HG02970 (cell line): ENCODE measurements at regions not wholly inside any gene's neighbourhood (a gene's known extent, or its start where the extent isn't known, plus 50 kb on each side); places are given as distances from the start of the nearest gene placed in this dataset.
"Not testable (repeated sequence)": the region's sequence is repeated elsewhere in the genome, so short reads cannot be mapped to it uniquely, and the experiment has no call there.

Experiments used
- ATAC-seq: cut with Tn5 transposase; IDR thresholded peaks from one replicate; pipeline ENCODE4 v1.9.1; 2021; ENCODE audit warnings: mild to moderate bottlenecking, moderate library complexity, moderate number of reproducible peaks; ENCODE audit not compliant: unreplicated experiment, low FRiP score

DNA sequence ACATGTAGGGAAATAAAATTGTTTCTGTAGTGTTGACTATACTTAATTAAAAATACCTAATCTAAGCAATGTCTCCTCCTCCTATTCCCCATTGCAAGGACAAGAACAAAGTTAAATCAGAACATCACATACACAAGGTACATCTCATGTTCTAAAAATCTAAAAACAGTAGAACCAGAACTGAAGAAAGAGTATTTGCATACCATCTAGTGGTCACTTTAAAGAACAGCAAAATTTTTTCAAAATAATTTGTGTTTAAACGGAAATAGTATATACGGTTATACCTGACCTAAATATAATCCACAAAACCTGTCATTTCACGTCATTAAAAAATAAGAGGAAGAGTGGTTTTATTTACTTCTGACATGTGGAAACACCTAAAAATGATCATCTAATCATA, 294.3 kb upstream of the KCNH7 start:
- ATAC-seq = no peak

DNA sequence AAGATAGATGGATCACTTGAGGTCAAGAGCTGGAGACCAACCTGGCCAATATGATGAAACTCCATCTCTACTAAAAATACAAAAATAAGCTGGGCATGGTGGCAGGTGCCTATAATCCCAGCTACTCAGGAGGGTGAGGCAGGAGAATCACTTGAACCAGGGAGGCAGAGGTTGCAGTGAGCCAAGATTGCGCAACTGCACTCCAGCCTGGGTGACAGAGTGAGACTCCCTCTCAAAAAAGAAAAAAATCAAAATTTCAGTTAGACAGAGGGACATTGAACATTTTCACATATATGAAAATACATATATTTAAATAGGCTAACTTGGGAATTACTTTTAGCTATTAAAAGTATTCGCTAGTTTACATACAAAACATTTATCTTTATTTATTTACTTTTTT, 293.6 kb upstream of the KCNH7 start:
- not testable (repeated sequence) for ATAC-seq

DNA sequence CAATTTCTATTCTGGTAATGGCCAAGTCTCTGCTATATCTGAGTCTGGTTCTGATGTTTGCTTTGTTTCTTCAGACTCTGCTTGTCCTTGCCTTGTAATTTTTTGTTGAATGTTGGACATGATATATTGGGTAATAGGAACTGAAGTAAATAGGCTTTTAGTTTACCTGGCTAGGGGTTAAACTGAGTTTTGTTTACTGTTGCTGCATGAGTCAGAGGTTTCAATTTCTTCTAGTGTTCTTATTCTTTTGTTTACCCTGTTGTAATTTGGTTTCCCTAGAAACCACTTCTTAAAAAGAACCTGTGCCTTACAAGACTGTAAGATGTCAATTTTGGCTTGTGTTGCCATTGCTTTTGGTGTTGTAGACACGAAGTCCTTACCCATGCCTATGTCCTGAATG, 285.0 kb upstream of the KCNH7 start:
- ATAC-seq = peak; percentile 46

DNA sequence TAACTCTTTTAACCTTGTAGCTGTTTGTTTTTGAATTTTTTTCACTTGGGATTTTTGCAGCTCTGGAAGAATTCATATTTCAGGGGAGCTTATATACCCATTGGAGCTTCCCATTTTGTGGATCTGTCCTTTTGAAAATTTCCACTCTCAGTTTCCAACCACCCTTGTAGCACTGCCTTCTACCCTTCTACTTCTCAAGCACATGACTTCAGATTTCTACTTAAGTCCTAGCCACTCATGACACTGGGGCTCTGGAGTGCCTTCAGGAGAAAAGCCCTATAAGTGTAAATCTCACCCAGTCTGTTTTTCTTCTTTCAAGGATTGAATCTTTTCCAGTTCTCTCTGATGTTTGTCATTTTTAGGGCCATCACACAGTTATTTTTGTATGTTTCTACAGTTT, 283.7 kb upstream of the KCNH7 start:
- no peak for ATAC-seq

DNA sequence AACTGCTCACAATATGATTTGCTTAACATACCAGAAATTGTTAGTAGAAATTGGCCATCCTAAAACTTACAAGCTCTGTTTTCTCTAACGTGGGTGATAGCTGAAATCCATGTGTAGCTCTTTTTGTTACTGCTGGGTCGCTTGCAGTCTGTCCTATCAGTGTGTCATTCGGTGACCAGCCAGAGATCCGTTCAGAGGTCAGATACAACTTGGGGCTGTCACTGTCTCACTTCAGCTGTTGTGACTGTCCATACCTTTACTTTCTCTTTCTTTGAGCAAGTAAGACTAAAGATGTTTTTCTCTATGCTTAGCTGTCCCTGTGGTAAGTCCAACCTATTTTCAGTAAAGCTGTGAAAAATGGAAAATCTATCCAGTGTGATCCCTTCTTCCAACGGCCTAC, 282.9 kb upstream of the KCNH7 start:
- no peak for ATAC-seq

DNA sequence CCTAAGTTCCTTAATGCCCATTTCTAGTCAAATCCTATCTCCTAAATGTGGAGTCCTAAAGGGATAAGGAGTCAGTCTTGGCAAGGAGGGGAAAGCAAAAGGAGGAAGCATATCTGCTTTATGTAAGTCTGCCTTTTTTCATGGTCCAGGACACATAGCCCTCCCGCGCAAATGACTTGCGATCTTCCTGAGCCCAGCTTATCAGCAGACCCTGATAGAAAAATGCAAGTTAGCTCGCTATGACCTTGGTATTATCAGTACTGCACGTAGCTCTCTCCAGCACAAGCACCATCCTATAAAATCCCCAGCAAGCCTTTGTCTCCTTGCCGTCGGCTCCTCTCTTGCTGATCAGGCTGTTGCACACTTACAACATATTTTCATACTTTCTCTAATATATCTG, 281.4 kb upstream of the KCNH7 start:
- no peak for ATAC-seq

DNA sequence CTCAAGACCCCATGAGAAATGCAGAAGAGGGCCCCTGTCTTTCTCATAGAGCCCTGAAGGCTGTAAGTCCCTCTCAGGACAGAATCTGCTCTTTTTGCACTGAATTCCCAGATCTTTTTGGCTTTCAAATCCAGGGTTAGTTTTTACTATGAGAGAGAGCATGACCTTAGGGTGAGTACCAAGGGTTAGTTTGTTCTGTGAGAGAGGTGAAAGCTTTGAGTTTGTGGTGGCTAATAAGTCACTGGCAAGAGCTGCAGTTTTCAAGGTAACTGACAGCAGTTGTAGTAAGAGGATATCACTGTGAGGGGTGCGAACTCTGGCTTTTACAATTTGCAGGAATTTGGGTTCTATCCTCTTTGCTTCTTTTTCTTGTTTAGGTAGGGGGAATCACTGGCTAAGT, 248.4 kb upstream of the KCNH7 start:
- ATAC-seq = no peak

DNA sequence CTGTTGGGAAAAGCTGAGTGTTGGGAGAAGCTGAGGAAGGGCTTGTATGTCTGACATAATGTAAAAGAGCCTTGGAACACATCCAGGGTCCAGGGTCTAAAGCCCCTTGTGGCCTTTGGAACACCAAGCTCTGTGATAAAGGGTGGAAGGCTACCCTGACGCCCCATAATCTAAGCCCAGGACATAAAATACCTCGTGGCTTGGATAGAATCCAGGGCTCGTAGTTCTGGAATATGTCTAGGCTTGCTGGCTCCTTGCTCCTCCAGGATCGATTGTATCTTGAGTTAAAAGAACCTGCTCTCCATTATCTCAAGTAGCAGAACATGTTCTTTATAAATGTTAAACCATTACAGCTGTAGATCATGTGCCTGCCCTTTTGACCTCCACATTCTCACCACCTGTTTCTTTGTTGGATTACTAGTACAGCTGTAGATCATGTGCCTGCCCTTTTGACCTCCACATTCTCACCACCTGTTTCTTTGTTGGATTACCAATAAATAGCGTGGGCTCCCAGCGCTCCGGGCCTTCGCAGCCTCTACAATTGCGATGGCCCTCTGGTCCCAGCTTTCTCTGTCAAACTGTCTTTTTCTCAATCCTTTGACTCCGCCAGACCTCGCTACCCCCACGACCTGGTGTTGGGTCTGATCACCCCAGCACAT, 246.9 kb upstream of the KCNH7 start:
- not testable (repeated sequence) for ATAC-seq

DNA sequence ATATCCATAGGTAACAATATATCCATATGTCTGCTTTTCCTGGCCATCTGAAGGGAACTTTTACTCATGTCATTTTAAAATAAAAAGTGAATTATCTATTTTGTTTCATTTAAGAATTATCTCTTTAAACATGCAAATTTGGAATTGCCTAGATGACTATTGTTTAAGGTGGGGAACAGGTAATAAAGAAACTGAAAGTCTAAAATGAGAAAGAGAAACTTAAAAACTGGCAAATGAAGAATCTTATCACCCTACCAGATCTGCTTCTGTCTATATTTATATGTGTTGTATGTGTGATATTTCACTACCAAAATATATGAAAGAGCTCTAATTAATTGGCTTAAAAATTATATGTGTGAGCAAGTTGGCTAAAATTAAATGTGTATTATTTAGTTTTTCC, 243.2 kb upstream of the KCNH7 start:
- ATAC-seq = no peak

DNA sequence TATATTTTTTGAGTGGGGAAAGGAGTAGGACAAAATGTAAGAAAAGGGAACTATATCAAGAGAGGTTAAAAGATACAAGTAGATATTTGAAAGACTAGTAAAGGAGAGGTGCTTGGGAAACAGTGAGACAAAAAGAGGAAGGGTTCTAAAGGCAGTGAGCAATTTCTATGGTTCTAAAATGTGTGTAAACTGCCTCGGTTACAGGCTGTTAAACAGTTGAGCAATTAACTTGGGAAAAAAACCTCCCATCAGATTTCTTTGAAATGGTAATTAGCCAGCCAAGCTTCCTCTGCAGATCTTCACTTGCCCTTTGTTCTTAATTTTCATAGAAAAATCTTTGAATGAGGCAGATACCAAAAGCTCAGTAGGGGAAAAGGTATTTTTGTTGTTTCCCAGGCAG, 238.7 kb upstream of the KCNH7 start:
- no peak for ATAC-seq

DNA sequence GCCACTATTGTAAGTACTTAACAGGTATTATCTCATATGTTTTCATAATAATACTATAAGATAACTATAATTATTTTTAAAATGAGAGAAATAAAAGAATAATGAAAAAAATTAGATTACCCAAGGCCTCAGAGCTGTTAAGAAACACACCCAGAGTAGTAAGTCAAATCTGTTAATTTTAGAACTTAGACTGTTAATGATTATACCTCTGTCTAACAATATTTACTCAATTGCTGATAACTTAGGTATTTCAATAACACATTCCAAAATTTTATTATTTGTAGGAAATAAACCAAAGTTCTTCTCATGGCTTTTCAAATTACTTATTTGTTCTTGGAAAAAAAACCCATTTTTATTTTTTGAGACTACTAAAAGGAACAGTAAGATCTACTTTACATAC, 227.5 kb upstream of the KCNH7 start:
- ATAC-seq = no peak

DNA sequence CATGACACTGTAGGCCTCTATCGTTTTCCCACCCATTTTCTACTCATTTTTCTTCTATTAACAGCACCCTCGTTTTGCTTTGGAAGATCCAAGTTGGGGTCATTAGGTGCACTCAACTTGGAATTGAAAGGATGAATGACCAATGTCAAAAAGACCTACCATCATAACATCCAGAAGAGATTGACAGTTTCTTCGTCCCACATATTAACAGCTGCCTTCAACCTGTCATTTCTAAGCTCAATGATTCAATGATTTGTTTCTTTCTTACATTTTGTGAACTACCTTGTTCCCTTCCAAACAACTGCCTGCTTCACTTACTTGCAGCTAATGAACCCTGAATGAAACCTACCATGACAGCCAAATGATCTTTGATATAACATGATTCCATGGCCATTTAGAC, 224.0 kb upstream of the KCNH7 start:
- ATAC-seq = no peak

DNA sequence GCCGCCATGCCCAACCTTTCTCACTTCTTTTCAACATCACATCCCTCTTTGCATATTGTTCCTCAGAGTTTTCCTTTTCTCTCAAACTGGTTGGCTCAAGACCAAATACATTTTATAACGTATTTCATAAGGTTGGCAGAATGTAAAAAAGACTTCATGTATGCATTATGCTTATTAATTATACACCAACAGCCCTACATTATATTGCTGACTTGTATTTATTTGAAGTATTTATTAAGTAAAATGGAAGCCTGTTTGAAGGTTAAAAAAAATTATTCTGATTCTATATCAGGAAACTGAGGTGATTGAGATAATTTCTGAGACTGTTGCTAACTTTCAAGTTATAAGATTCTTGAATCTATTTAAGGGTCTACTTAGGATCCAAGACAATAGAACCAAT, 208.0 kb upstream of the KCNH7 start:
- no peak for ATAC-seq

DNA sequence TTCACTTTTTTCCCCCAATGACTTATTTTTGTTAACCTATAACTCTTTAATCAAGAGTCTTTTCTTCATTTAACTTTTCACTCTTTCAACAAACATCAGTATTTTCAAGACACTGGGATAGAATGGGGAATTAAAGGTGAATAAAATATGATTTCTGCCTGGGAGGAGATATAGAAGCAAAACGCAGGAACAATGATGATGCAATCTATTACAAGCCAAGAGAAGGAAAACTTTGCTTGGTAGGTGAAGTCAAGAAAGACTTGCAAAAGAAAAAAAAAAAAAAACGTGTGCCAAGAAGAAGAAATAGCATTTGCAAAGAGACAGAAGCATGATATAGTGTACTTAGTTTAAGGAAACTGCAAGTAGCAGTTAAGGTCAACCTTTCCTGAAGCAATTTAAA, 207.3 kb upstream of the KCNH7 start:
- ATAC-seq = no peak

DNA sequence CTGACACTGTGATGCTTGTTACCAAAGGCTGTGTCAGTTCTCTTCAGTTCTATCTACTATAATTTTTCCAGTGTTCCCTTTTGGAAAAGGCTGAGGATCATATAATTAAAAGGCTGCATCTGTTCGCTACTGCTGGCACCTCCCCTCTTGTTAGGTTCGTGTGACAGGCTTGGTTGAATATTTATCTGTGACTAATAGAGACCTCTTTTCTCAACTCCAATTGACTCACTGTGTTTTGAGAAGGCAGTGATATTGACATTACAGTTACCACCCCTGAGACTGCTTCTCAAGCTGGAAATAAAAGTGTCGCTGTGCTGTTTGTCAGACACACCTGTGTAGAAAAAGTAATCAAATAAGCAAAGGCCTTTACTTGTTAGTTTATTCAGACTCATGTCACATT, 205.5 kb upstream of the KCNH7 start:
- no peak for ATAC-seq

DNA sequence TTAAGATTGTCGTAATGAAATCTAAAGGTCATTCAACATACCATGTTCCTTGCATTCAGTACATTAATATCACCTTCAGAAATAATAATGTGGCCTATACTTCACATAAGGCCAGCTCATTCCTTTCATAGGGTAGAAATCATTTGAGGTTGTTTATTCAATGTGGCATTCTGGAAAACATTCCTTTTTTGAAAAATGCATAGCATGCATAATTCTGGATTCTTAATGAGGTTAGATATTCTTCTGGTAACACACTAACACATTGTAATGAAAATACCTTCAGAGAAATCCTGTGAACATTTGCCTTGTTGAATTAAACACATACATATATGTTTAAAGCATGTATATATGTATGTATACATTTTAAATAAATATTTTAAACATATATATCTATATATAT, 204.6 kb upstream of the KCNH7 start:
- no peak for ATAC-seq

DNA sequence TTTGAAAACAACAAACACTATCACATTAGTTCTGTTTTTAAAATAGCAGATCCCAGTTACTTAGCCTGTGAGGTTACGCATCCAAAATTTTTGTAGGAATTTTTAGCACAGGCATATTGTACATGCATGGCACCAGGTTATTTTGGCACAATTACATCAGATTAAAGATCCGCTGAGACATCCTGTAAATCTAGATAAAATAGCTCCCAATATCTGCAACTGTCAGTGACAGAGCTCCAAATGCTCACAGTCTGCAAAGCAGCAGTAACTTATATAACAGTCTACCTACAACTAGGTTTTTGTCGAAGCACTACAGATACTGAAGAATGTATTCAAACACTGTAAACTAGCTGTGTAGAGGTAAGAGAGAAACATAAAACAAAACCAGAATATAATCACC, 200.7 kb upstream of the KCNH7 start:
- no peak for ATAC-seq

DNA sequence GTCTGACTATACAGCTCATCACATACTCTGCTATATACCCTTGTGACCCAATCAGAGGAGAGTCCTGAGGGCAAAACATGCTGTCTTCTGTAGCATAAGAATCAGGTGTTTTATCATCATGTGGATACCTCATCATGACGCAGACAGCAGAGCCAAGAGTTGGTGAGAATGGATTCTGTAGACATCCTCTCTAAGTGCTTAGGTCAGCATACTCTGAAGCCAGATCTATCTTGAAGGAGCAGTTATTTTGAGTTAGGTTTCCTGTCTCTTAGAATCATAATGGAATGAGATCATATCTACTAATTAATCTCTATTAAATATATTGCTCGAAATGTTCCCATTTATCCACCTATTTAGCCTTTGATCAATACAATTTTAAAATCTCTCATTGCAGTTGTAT, 190.2 kb upstream of the KCNH7 start:
- ATAC-seq = no peak

DNA sequence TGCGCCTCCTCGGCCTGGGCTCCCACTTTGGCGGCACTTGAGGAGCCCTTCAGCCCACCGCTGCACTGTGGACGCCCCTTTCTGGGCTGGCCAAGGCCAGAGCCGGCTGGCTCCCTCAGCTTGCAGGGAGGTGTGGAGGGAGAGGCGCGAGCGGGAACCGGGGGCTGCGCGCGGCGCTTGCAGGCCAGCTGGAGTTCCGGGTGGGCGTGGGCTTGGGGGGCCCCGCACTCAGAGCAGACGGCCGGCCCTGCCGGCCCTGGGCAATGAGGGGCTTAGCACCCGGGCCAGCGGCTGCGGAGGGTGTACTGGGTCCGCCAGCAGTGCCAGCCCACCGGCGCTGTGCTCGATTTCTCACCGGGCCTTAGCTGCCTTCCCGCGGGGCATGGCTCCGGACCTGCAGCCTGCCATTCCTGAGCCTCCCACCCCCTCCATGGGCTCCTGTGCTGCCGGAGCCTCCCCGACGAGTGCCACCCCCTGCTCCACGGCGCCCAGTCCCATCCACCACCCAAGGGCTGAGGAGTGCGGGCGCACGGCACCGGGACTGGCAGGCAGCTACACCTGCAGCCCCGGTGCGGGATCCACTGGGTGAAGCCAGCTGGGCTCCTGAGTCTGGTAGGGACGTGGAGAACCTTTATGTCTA, 187.7 kb upstream of the KCNH7 start:
- ATAC-seq = not testable (repeated sequence)

DNA sequence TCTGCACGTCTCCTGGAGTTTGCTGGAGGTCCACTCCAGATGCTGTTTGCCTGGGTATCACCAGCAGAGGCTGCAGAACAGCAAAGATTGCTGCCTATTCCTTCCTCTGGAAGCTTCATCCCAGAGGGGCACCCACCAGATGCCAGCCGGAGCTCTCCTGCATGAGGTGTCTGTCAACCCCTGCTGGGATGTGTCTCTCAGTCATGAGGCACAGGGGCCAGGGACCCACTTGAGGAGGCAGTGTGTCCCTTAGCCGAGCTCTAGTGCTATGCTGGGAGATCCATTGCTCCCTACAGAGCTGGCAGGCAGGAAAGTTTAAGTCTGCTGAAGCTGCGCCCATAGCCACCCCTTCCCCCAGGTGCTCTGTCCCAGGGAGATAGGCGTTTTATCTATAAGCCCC, 178.3 kb upstream of the KCNH7 start:
- ATAC-seq = not testable (repeated sequence)

DNA sequence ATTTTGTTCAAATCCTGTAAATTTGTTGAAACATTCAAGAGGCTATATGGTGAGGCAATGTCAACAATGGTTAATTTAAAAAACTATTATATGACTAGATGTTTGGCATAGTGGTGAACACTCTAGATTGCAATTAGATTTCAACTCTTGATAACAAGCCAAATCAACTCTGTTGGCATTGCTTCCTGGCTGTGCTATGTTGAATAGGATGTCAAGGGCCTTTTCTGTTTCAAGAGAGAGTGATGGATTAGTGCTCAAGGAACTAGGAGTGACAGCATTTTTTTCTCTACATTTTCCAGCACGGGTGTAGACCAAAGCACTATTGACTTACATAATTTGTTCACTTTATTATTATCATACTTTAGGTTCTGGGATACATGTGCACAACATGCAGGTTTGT, 172.4 kb upstream of the KCNH7 start:
- ATAC-seq = no peak

DNA sequence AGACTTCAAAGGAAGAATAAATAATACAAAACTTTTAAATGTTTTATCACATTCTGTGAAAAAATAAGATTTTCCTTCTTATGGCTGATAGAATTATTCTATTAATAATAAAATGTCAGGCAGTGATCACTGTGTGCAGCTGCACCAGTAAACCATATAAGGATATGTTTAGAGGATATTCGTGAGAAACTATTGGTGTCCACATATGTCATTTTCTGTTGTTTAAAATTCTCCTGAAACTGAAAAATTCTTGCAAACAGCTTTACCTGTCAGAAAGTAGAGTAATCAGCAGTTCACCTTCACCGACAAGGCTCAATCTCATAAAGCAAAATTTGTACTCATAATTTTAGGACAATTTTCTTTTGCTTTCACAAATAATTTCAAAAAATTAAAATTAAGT, 170.1 kb upstream of the KCNH7 start:
- ATAC-seq = no peak

DNA sequence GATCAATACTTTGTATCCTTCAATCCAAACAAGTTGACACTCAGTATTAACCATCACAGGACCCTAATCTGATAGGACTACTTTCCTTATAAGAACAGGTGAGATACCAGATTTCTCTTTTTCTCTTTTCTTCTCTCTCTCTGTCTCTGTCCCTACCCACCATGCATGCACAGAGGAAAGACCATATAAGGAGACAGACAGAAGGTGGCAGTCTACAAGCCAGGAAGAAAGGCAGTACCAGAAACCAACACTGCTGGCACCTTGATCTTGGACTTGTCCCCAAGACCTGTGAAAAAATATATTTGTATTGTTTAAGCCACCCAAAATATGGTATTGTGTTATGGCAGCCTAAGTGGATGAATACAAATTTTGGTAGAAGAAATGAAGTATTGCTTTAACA, 156.2 kb upstream of the KCNH7 start:
- ATAC-seq = no peak
